Motor neuron (in vitro differentiated cells): ENCODE measurements at regions not wholly inside any gene's neighbourhood (a gene's known extent, or its start where the extent isn't known, plus 50 kb on each side); places are given as distances from the start of the nearest gene placed in this dataset.

Source experiments
- ATAC-seq, 8 experiments: fragments of 200-7000 bp; cut with Tn5 transposase; replicated peaks in 6 of 8; 2 replicates each; pipeline ENCODE4 v1.8.0; 2021; ENCODE audit warnings: mild to moderate bottlenecking in 8 of 8, moderate library complexity in 8 of 8
- H3K27ac ChIP-seq, 2 donors: fragments of 250-450 bp; sonication (Bioruptor Pico); 2 replicates each; pipeline ENCODE4 v1.9.0; 2021; ENCODE audit warnings: antibody characterized with exemption in 2 of 2, mild to moderate bottlenecking in 2 of 2, moderate library complexity in 1 of 2
- H3K4me1 ChIP-seq, 2 donors: fragments of 250-450 bp; sonication (Bioruptor Pico); replicated peaks in 1 of 2; 2 replicates each; pipeline ENCODE4 v1.6.1; 2021; ENCODE audit warnings: antibody characterized with exemption in 2 of 2, mild to moderate bottlenecking in 2 of 2, moderate library complexity in 1 of 2
- H3K4me3 ChIP-seq, 5 donors: fragments of 250-450 bp; sonication (Bioruptor Pico); 2 replicates each; pipeline ENCODE4 v1.9.0; 2021; ENCODE audit warnings: antibody characterized with exemption in 5 of 5, mild to moderate bottlenecking in 5 of 5, moderate library complexity in 4 of 5
- WGBS, 10 experiments: fragments of 450-650 bp; shearing (Covaris generic); methylation state at CpG; one replicate each; pipeline ENCODE4 v1.0.0; 2022; 5-methylcytosine and 5-hydroxymethylcytosine counted together
- in situ Hi-C, 9 experiments: fragments of 400-800 bp; cut with MboI; loops; one replicate each; pipeline ENCODE4 v1.15.0; 2021; ENCODE audit warnings: low sequenced_read_pairs in 9 of 9, low pct_unique_long_range_greater_than_20kb in 2 of 9; ENCODE audit not compliant: unreplicated experiment in 9 of 9

DNA sequence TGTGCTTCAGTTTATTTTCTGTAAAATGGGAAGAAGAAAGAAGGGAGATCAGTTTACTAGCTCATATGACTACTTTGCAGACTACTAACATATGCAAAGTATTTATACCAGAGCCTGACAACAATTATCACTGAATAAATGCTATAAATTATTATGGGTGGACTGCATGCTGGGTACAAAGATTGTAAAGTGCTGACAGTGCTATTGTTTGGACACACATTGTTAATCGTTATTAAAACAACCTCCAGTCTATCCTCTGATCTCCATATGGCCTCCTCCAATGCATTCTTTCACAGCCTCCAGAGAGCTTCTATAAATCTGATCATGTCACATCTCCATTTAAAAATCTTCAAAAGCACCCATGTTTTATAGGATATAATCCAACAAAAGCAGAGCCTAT, 90.1 kb upstream of the HS3ST1 start:
- Histone ChIP-seq H3K4me1 (peaks cover 0 to 3% of the 10 kb centered on the region in 2 donors), H3K27ac (no peak overlapping the region), H3K4me3 (no peak overlapping the region)
- 0 to 63% (median 0%) methylated on average over 1 of the region's 1 CpG; no CpG with 5 or more reads in 5 of the 10 experiments for WGBS, 10 experiments
- no peak for ATAC-seq
- in situ Hi-C loops = no loop called here

DNA sequence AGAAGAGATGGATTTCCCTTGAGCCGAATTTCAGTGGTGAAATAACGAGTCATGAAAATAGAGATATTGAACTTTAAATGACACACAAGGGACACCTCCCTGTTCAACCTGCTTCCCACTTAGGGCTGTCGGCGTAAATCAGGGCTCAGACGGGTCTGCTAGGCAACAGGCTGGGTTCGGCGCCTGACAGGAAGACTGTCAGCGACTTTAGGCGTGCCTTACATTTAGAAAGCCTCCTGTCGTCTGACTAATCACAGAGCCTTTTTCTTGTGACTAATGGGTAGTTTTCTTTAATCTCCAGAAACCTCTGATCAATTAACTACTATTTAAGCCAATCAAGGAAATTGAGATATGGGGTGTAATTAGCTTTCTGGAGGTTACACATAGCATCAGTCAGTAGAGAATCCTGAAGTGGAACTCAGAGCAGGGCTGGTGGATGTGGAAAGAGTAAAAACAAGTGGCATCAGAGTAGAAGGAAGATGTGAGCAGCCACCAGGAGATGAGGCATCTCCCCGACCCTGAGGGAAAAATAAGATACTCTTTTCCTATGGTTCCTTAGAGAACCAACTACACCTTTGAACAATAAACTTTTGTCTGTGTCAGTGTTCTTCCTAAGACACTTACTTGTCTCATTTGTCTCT, 86.2 kb upstream of the HS3ST1 start:
- no peak overlapping the region for H3K4me3 ChIP-seq
- no peak overlapping the region for H3K27ac ChIP-seq
- 2 to 100% (median 78%) methylated on average over 1 to 11 of the region's 11 CpGs; no CpG with 5 or more reads in 1 of the 10 experiments for WGBS, 10 experiments
- in situ Hi-C loops = no loop called here
- H3K4me1 ChIP-seq = peaks cover 0 to 3% of the 10 kb centered on the region in 2 donors
- ATAC-seq = peak in 7 of 8 experiments; percentile 37 to 89 (median 68)

DNA sequence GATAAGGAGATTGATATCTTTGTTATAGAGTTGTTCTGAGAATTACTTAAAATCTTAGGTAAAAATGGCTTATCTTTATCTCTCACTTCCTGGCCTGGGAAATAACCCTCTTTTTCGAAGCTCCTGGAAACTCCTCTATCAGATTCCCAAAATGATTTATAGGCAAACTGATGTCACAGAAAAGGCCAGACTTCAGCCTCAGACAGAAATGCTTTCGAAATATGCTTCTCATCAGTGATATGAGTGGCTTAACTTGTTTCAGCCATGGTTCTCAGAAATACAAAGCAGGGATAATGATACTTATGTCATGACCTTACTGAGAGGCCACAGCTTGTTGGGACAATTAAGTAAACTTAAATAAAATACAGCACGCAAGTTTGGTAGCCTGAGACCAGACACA, 85.3 kb upstream of the HS3ST1 start:
- no peak for ATAC-seq
- H3K27ac ChIP-seq = no peak overlapping the region
- no peak overlapping the region for H3K4me3 ChIP-seq
- H3K4me1 ChIP-seq = peaks cover 0 to 3% of the 10 kb centered on the region in 2 donors
- 15 to 100% (median 74%) methylated on average over 1 to 3 of the region's 3 CpGs; no CpG with 5 or more reads in 1 of the 10 experiments for WGBS, 10 experiments
- in situ Hi-C loops = no loop called here

DNA sequence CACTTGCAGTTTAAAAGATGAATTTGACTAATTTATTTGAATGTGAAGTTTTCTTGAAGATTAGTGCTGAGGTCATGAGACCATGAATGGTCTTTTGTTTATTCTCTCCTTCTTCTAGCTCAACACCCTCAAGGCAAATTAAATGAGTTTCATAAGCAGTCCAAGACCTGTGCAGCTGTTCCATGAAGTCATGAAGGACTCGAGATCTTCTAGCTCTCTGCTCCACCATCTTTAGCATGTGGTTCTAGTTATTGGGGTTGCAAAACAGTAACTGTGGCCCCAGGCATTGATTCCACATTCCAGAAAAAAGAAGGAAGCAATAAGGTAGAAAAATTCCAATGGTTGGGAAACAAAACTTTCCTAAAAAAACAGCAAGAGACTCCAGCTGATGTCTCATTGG, 84.2 kb upstream of the HS3ST1 start:
- H3K4me1 ChIP-seq = peaks cover 0 to 3% of the 10 kb centered on the region in 2 donors
- peak in 3 of 8 experiments; percentile 55 to 91 (median 68) for ATAC-seq
- 0 to 100% (median 50%) methylated on average over 1 of the region's 1 CpG; no CpG with 5 or more reads in 4 of the 10 experiments for WGBS, 10 experiments
- H3K27ac ChIP-seq = no peak overlapping the region
- H3K4me3 ChIP-seq = no peak overlapping the region
- in situ Hi-C loops = no loop called here

DNA sequence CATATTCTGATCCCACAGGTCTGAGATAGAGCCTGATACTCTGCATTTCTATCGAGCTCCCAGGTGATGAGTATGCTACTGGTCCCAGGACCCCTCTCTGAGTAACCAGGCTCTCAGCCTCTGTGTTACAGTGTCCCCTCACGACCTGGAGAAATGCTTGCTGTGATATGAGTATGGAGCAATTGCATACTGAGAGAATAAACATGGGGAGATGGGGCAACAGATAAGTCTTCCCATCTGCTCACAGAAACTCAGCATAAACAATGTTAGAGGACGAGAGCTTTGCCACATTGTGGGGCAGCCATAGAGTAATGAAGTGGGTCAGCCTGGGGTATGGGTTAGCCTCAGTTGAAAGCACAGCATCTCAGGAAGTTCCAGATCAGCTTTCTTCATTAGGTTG, 82.6 kb upstream of the HS3ST1 start:
- 13 to 80% (median 49%) methylated on average over 1 to 3 of the region's 3 CpGs; no CpG with 5 or more reads in 6 of the 10 experiments for WGBS, 10 experiments

DNA sequence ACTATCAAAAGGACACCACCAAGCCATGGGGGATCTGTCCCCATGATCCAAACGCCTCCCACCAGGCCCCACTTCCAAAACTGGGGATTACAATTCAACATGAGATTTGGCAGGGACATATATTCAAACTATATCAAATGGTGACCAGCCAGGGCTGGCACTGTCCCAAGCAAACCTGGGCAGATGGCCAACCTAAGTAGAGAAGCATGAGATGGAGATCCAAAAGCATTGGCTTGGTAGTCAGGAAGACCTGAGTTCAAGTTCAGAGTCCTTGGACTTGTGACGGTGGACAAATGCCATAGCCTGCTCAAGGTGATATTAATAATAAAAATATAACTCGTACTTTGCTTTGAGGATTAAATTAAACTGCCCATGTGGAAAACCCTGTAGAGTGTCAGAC, 79.2 kb upstream of the HS3ST1 start:
- ATAC-seq = no peak
- peaks cover 0 to 15% of the 10 kb centered on the region in 2 donors for H3K4me1 ChIP-seq
- in situ Hi-C loops = no loop called here
- no peak overlapping the region for H3K4me3 ChIP-seq
- 6 to 89% (median 75%) methylated on average over 1 to 3 of the region's 3 CpGs; no CpG with 5 or more reads in 5 of the 10 experiments for WGBS, 10 experiments
- no peak overlapping the region for H3K27ac ChIP-seq

More for the DNA sequence above, 82.6 kb upstream of the HS3ST1 start:
- H3K27ac ChIP-seq = no peak overlapping the region
- H3K4me1 ChIP-seq = peaks cover 0 to 5% of the 10 kb centered on the region in 2 donors
- no peak overlapping the region for H3K4me3 ChIP-seq
- in situ Hi-C loops = no loop called here
- ATAC-seq = peak in 1 of 8 experiments; percentile 34

DNA sequence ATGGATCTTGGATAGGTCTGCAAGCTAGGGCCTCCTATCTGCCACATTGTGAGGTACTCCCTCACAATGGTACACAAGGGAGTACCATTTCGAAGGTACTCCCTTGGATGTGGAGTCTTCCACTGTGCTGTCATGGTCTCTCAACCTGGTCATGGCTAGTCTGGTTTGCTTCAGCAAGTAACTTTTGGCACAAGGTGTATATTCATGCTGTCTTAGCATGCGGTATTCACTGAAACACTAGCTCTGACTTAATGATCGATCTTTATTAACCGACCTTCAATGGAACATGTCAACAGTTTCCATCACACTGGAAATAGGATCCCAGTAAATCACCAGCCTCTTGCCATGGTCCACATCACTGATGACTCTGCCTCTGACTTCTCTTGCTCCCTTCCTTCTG, 77.5 kb upstream of the HS3ST1 start:
- Histone ChIP-seq H3K4me3 (no peak overlapping the region), H3K27ac (no peak overlapping the region), H3K4me1 (peaks cover 0 to 15% of the 10 kb centered on the region in 2 donors)
- 0 to 100% (median 80%) methylated on average over 1 to 4 of the region's 4 CpGs; no CpG with 5 or more reads in 3 of the 10 experiments for WGBS, 10 experiments
- in situ Hi-C loops = no loop called here
- ATAC-seq = no peak

DNA sequence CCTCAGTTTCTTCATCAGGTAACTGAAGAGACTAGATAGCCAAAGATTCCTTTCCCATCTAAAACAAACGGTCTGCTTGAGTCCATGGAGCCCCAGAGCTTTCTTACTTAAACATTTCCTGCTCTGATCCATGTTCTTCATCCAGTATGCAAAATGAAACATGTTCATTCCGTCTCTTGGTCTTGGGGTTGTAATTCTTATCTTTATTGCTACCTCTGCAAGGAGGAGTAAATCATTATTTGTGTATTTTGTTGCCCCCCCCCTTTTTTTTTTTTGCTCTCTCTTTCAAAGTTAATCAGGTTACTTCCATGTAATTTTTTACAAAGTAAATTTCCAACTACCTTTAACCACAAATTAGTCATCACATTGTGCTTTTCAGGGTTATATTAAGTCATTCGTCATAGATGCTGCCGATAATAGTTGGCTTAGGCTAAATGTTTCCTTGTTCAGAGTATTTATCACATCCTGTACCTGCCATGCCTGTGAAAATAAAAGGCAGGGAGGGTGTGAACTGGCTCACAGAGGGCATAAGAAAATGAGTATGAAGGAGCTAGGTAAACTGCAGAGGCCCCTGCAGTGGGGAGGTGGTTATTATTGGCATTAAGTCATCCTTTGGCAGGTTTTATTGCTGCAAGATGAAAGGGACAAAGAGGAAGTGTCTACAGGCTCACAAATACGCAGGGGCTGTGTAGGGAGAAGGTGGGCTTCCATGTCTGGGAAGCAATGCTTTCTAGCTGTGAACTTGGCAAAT, 76.7 kb upstream of the HS3ST1 start:
- peak overlapping the region in 1 of 2 donors; percentile 32 for H3K27ac ChIP-seq
- peak in 5 of 8 experiments; percentile 54 to 99 (median 74) for ATAC-seq
- H3K4me3 ChIP-seq = no peak overlapping the region
- peaks cover 0 to 15% of the 10 kb centered on the region in 2 donors for H3K4me1 ChIP-seq
- in situ Hi-C loops = no loop called here
- WGBS, 10 experiments = 4 to 96% (median 58%) methylated on average over 1 to 5 of the region's 5 CpGs

DNA sequence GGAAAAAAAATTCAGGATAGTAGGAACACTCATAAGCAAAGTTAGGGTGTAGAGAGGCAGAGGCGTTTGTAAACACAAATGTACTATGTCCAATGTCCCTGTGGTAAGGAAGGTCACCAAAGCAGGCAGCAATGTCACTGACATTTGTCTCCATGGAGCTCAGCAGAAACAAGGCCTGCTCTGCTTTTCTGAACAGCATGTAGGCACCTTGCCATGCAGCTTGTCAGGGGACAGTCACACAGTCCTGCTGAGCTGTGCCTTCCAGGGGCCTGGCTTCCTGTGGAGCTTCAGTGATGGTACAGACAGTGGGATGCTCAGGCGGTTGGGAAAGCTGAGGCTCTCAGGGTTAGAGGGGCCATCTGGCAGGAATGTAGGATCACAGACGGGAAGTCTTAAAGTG, 74.5 kb upstream of the HS3ST1 start:
- in situ Hi-C loops = no loop called here

DNA sequence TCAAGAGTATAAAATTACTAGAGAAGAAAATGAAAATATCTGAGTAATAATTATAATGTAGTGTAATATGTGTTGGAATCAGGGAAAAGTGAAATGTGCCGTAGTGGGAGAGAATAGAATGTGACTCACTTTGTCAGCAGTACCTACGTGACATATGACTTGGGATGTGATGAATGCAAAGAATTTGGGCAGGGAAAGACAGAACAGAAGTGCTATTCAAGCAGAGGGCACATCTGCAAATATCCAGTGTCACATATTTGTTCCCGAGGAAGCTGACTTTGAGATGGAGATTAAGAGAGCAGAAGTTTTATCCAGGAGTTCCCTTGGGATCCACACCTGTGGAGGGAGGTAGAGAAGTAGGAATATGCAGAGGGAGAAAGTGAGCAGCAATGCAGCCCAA, 69.3 kb upstream of the HS3ST1 start:
- Histone ChIP-seq H3K4me1 (peaks cover 12 to 13% of the 10 kb centered on the region in 2 donors), H3K27ac (no peak overlapping the region), H3K4me3 (no peak overlapping the region)
- 0 to 100% (median 92%) methylated on average over 1 to 3 of the region's 3 CpGs; no CpG with 5 or more reads in 1 of the 10 experiments for WGBS, 10 experiments
- ATAC-seq = no peak
- in situ Hi-C loops = no loop called here

More for the DNA sequence above, 74.5 kb upstream of the HS3ST1 start:
- H3K4me1 ChIP-seq = peaks cover 0 to 15% of the 10 kb centered on the region in 2 donors
- 5 to 79% (median 43%) methylated on average over 1 to 3 of the region's 3 CpGs; no CpG with 5 or more reads in 3 of the 10 experiments for WGBS, 10 experiments
- peak in 1 of 8 experiments; percentile 12 for ATAC-seq
- H3K4me3 ChIP-seq = no peak overlapping the region
- H3K27ac ChIP-seq = no peak overlapping the region

DNA sequence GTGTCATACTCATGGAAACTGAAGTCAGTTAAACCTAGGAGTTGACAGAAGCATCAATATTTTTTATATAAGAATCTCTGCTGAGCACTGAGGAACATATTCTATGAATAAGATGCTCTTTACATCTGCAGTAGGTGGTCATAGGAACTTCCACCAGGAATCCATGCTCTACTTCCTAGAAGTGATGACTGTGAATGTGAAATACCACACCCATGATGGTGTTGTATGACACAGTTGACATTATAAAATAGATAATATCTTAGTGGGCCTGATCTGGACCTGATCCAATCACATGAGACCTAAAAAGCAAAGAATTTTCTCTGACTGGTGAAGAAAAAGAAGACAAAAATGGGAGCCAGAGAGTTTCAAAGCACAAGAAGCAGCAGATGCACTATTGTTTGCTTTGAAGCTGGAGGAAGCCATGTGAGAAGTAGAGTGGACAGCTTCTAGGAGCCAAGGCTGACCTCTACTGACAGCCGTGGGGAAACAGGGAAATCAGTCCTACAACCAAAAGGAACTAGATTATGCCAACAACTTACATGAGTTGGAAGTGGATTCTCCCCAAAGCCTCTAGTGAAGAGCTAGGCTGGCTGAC, 68.6 kb upstream of the HS3ST1 start:
- 0 to 100% (median 88%) methylated on average over 1 of the region's 1 CpG; no CpG with 5 or more reads in 3 of the 10 experiments for WGBS, 10 experiments
- H3K27ac ChIP-seq = no peak overlapping the region
- no peak for ATAC-seq
- in situ Hi-C loops = no loop called here
- H3K4me1 ChIP-seq = peaks cover 12 to 13% of the 10 kb centered on the region in 2 donors
- no peak overlapping the region for H3K4me3 ChIP-seq

DNA sequence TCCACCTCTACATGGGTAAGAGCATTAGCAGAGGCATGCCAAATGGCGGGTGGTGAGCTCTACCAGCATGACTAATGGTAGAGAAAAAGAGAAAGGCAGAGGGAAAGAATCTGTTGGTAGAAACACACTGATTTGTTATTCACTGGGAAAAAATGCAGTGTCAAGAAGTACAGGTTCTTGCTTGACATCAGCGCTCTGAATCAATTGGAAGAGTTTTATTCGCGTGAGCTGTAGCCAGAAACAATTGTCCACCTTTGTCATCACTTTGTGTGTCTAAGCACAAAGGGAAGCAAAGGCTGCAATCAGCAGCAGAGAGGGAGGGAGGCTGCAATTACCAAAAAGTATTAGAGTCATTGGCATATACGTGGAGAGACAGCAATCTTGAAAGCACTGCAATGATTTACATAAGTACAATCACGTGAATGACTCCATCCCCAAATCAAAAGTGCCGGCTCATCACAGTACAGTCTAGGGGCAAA, 67.7 kb upstream of the HS3ST1 start:
- peak in 5 of 8 experiments; percentile 66 to 87 (median 84) for ATAC-seq
- H3K4me3 ChIP-seq = no peak overlapping the region
- in situ Hi-C loops = no loop called here
- WGBS, 10 experiments = 6 to 92% (median 53%) methylated on average over 2 to 6 of the region's 7 CpGs
- no peak overlapping the region for H3K27ac ChIP-seq
- H3K4me1 ChIP-seq = peaks cover 12 to 13% of the 10 kb centered on the region in 2 donors

DNA sequence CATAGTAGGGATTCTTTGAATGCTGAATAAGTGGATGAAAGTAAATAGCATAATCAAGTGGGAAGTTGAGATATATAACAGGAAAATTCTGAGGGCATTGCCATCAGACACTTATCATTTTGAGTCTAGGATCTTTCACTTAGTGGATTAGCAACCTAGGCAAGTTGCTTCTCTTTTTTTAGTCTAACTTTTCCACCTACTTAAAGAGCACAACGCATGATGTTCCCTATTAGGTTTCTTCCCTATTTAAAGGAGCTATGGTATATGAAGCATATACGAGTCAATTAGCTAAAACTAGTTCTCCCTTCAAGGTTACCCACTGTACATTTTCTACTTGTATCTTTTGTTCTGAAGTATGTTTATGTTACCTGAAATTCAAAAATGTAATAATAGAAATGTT, 67.1 kb upstream of the HS3ST1 start:
- in situ Hi-C loops = no loop called here
- 16 to 100% (median 90%) methylated on average over 1 to 2 of the region's 2 CpGs; no CpG with 5 or more reads in 1 of the 10 experiments for WGBS, 10 experiments

More for the DNA sequence above, 67.1 kb upstream of the HS3ST1 start:
- no peak for ATAC-seq
- Histone ChIP-seq H3K4me1 (peaks cover 12 to 13% of the 10 kb centered on the region in 2 donors), H3K4me3 (no peak overlapping the region), H3K27ac (no peak overlapping the region)
